ENCODE measurements at regions not wholly inside any gene's neighbourhood (a gene's known extent, or its start where the extent isn't known, plus 50 kb on each side); places are given as distances from the start of the nearest gene placed in this dataset.

DNA sequence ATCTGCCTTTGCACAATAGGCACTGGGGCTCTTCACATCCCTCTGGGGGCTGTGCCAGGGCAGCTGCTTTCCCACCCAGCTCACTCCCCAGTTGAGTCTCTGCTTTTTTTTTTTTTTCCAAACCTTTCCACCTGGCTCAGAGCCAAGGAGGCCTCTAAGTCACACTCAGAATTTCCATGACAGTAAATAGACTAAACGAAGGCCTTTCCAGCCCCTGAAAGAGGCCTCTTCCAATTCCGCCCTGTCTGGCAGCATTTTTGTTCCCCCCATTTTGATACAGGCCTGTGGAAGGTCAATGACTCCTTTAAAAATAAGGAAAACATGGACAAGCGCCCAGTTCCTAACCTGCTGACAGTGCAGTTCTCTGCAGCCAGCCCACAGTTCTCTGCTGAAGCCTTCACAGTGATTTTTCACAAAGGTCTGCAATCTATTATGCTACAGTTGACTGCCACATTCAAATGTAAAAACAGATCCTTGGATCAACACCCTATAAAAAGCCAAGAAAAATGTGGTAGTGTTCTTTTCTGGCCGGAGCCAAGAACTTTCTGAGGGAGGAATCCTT is 107.5 kb upstream of the SESN3 start:
- Histone ChIP-seq H3K4me3 (no peak overlapping the region), H3K9me3 (no peaks in the 10 kb centered on the region), H3K27me3 (no peaks in the 10 kb centered on the region), H3K27ac (peak overlapping the region; percentile 89 to 94 (median 90)), H3K36me3 (no peaks in the 10 kb centered on the region), H3K4me1 (peaks cover 20 to 58% (median 35%) of the 10 kb centered on the region in 3 donors)
- 0 to 10% methylated on average over 2 to 3 of the region's 4 CpGs for WGBS, 2 donors (ENCODE audit: low coverage in 1 of 2)
- peak; percentile 75 for ATAC-seq
- TF ChIP-seq, protein P1, sequence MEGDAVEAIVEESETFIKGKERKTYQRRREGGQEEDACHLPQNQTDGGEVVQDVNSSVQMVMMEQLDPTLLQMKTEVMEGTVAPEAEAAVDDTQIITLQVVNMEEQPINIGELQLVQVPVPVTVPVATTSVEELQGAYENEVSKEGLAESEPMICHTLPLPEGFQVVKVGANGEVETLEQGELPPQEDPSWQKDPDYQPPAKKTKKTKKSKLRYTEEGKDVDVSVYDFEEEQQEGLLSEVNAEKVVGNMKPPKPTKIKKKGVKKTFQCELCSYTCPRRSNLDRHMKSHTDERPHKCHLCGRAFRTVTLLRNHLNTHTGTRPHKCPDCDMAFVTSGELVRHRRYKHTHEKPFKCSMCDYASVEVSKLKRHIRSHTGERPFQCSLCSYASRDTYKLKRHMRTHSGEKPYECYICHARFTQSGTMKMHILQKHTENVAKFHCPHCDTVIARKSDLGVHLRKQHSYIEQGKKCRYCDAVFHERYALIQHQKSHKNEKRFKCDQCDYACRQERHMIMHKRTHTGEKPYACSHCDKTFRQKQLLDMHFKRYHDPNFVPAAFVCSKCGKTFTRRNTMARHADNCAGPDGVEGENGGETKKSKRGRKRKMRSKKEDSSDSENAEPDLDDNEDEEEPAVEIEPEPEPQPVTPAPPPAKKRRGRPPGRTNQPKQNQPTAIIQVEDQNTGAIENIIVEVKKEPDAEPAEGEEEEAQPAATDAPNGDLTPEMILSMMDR (IDR thresholded peaks at IDR 0.05), result no peak
- TF ChIP-seq POLR2AphosphoS5 (IDR thresholded peaks at IDR 0.05), result peak; percentile 53

DNA sequence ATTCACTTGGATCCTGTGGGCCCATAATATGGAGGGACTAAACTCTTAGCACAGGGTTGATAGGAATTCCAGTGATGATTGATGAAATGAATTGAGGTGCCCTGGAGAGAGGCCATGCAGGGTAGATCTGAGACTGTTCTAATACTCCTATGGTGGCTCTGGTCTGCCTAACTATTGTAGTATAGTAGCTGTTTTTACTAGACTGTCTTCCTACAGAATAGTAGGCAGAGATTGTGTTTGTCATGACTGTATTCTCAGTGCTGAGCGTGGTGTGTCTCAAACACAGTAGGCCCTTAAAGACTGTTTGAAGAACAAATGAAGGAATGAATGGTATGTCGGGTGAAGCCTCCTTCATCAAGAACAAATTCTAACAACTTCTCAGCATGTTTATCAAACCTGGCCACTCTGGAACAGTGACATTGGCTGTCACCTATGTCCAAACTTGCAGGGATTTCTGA is 107.0 kb upstream of the SESN3 start:
- ATAC-seq, result no peak

GRCh38 chr11:95337175-95337957 is 106.4 kb upstream of the SESN3 start:
- Histone ChIP-seq H3K4me3 (peak overlapping the region in 1 of 2 donors; percentile 28), H3K36me3 (no peaks in the 10 kb centered on the region)
- WGBS, 2 donors (ENCODE audit: low coverage in 1 of 2), result 0 to 2% methylated on average over 3 to 9 of the region's 14 CpGs

More for the DNA sequence above, 107.0 kb upstream of the SESN3 start:
- Histone ChIP-seq H3K36me3 (no peaks in the 10 kb centered on the region), H3K9me3 (no peaks in the 10 kb centered on the region), H3K4me3 (peak overlapping the region in 1 of 2 donors; percentile 28), H3K4me1 (peaks cover 20 to 58% (median 35%) of the 10 kb centered on the region in 3 donors), H3K27ac (peak overlapping the region; percentile 89 to 94 (median 90)), H3K27me3 (no peaks in the 10 kb centered on the region)
- TF ChIP-seq POLR2A (IDR thresholded peaks at IDR 0.05) (no peak), POLR2AphosphoS5 (IDR thresholded peaks at IDR 0.05) (no peak), EP300 (IDR thresholded peaks at IDR 0.05) (no peak)
- TF ChIP-seq, protein P1 (IDR thresholded peaks at IDR 0.05), result no peak
- WGBS, 2 donors (ENCODE audit: low coverage in 1 of 2), result 14 to 83% methylated on average over 1 of the region's 2 CpGs

DNA sequence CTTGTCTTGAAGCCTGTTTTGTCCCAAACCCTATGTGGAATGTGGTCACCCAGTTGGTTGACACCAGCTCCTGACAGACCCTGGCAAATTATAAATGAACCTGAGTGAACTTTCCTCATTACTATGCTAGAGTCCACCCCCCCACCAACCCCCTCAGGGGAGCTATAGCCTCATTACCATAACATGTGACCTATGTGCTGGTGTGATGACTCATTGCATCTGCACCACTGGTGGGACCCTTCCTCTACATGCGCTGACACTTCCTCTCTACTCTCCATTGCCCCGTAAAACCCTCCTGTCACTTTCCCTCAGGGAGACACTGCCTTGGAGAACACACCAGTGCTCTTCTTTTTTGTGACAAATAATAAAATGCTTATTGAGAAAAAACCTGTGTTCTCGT is 105.0 kb upstream of the SESN3 start:
- no peak for TF ChIP-seq POLR2AphosphoS5 (IDR thresholded peaks at IDR 0.05)
- TF ChIP-seq EP300 (IDR thresholded peaks at IDR 0.05), result no peak
- TF ChIP-seq, protein P1 (IDR thresholded peaks at IDR 0.05), result no peak
- no peak for TF ChIP-seq POLR2A (IDR thresholded peaks at IDR 0.05)
- Histone ChIP-seq H3K36me3 (no peaks in the 10 kb centered on the region), H3K27me3 (no peaks in the 10 kb centered on the region), H3K4me1 (peaks cover 20 to 51% (median 35%) of the 10 kb centered on the region in 3 donors), H3K27ac (no peak overlapping the region), H3K4me3 (no peak overlapping the region), H3K9me3 (no peaks in the 10 kb centered on the region)
- ATAC-seq, result no peak
- WGBS, 2 donors (ENCODE audit: low coverage in 1 of 2), result 95 to 97% methylated on average over 3 of the region's 3 CpGs

More at GRCh38 chr11:95337175-95337957, 106.4 kb upstream of the SESN3 start:
- peak; percentile 27 for ATAC-seq
- Histone ChIP-seq H3K27ac (peak overlapping the region; percentile 89 to 94 (median 90)), H3K27me3 (no peaks in the 10 kb centered on the region), H3K4me1 (peaks cover 20 to 58% (median 35%) of the 10 kb centered on the region in 3 donors), H3K9me3 (no peaks in the 10 kb centered on the region)
- TF ChIP-seq, protein P1 (IDR thresholded peaks at IDR 0.05), result no peak
- TF ChIP-seq EP300 (IDR thresholded peaks at IDR 0.05) (no peak), POLR2A (IDR thresholded peaks at IDR 0.05) (no peak), POLR2AphosphoS5 (IDR thresholded peaks at IDR 0.05) (peak; percentile 25)
